ENCODE measurements at regions not wholly inside any gene's neighbourhood (a gene's known extent, or its start where the extent isn't known, plus 50 kb on each side); places are given as distances from the start of the nearest gene placed in this dataset.

- Histone ChIP-seq H3K27ac (ENCODE audit: extremely low read length, insufficient read depth, low read length) (no peak overlapping the region), H3K4me2 (ENCODE audit: low read depth, low read length) (no peak overlapping the region), H3K9ac (ENCODE audit: insufficient read depth, low read depth, low read length) (no peak overlapping the region), H3K36me3 (replicated peaks in 1 of 2; ENCODE audit: control insufficient read depth in 1 of 2, insufficient read depth in 2 of 2, low read length in 2 of 2) (no peaks in the 10 kb centered on the region), H3K79me2 (ENCODE audit: insufficient read depth, low read length) (no peaks in the 10 kb centered on the region), H2AFZ (ENCODE audit: low read length) (no peak overlapping the region), H3K4me3 (replicated peaks in 1 of 3; ENCODE audit: insufficient read depth in 1 of 3, low read depth in 2 of 3, low read length in 3 of 3) (no peak overlapping the region), H3K9me3 (ENCODE audit: low read length) (no peaks in the 10 kb centered on the region), H3K27me3 (ENCODE audit: control insufficient read depth in 1 of 2, insufficient read depth in 2 of 2, low read length in 2 of 2) (no peaks in the 10 kb centered on the region), H3K4me1 (ENCODE audit: insufficient read depth, low read length) (no peaks in the 10 kb centered on the region), H4K20me1 (ENCODE audit: insufficient read depth, low read length) (no peaks in the 10 kb centered on the region)
- BruUV-seq (replicated peaks), result no TSS peak
- CTCF ChIA-PET (ENCODE audit: low intra/inter-chr PET ratio, low total read pairs), result no interaction called here
- 15% methylated on average over 3 of the region's 3 CpGs for WGBS (ENCODE audit: low lambda C conversion rate)
- DNase-seq (ENCODE audit: low spot score) (no peak), ATAC-seq (no peak), FAIRE-seq (no peak)
- POLR2A ChIA-PET, result no interaction called here
- TF ChIP-seq PATZ1 (CRISPR knock-in tag; IDR thresholded peaks at IDR 0.05) (no peak), ZNF616 (CRISPR knock-in tag; IDR thresholded peaks at IDR 0.05; ENCODE audit: low read depth) (no peak), ZNF709 (CRISPR knock-in tag; IDR thresholded peaks at IDR 0.05) (no peak), ATF3 (CRISPR knock-in tag; IDR thresholded peaks at IDR 0.05) (no peak), PBX3 (CRISPR knock-in tag; IDR thresholded peaks at IDR 0.05; ENCODE audit: borderline replicate concordance) (no peak), ZNF772 (CRISPR knock-in tag; IDR thresholded peaks at IDR 0.05) (no peak), TCF7 (IDR thresholded peaks at IDR 0.05; ENCODE audit: low read depth) (no peak), LBX2 (CRISPR knock-in tag; IDR thresholded peaks at IDR 0.05; ENCODE audit: borderline replicate concordance) (no peak), MAFG (CRISPR knock-in tag; IDR thresholded peaks at IDR 0.05) (no peak), CEBPZ (IDR thresholded peaks at IDR 0.05; ENCODE audit: low read length) (no peak), MTF1 (CRISPR knock-in tag; IDR thresholded peaks at IDR 0.05) (no peak)
- intact Hi-C loops (cut with micrococcal nuclease; ENCODE audit: unreplicated experiment) (no loop called here), in situ Hi-C loops (cut with HindIII; ENCODE audit: extremely low pct_ligation_motif_present, low pct_unique_long_range_greater_than_20kb) (no loop called here)
Measured at GRCh38 chr9:13705373-13705772, 425.9 kb upstream of the MPDZ start.
